ENCODE measurements at regions not wholly inside any gene's neighbourhood (a gene's known extent, or its start where the extent isn't known, plus 50 kb on each side); places are given as distances from the start of the nearest gene placed in this dataset.

- TF ChIP-seq, protein P1, sequence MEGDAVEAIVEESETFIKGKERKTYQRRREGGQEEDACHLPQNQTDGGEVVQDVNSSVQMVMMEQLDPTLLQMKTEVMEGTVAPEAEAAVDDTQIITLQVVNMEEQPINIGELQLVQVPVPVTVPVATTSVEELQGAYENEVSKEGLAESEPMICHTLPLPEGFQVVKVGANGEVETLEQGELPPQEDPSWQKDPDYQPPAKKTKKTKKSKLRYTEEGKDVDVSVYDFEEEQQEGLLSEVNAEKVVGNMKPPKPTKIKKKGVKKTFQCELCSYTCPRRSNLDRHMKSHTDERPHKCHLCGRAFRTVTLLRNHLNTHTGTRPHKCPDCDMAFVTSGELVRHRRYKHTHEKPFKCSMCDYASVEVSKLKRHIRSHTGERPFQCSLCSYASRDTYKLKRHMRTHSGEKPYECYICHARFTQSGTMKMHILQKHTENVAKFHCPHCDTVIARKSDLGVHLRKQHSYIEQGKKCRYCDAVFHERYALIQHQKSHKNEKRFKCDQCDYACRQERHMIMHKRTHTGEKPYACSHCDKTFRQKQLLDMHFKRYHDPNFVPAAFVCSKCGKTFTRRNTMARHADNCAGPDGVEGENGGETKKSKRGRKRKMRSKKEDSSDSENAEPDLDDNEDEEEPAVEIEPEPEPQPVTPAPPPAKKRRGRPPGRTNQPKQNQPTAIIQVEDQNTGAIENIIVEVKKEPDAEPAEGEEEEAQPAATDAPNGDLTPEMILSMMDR (IDR thresholded peaks at IDR 0.05): no peak
- TF ChIP-seq EP300 (IDR thresholded peaks at IDR 0.05) (no peak), POLR2A (IDR thresholded peaks at IDR 0.05) (no peak)
These were observed 622.3 kb upstream of the PLXNA2 start for GRCh38 chr1:208866386-208866955.
